GM18520 (cell line): ENCODE measurements at regions not wholly inside any gene's neighbourhood (a gene's known extent, or its start where the extent isn't known, plus 50 kb on each side); places are given as distances from the start of the nearest gene placed in this dataset.

Experiments used
- ATAC-seq: cut with Tn5 transposase; IDR thresholded peaks from one replicate; pipeline ENCODE4 v1.9.1; 2021; ENCODE audit not compliant: unreplicated experiment

DNA sequence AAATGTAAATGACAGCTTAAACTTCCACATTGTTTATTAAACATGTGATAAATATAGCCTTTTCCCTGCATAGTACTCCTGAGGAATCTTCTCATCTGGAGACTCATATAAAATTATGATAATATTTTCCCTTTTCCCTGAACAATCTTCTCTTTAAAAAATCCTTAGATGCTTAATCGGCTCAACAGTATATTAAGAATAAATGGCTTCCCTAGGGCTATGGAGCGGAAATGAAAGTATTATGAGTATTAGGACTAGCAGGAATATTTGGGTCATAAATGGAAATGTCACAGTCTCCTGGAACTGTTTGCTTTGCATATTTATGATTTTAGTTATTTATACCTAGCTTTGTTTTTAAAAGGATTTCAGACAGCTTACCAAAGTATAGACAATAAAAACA is 200.7 kb upstream of the PDE5A start:
- no peak for ATAC-seq

DNA sequence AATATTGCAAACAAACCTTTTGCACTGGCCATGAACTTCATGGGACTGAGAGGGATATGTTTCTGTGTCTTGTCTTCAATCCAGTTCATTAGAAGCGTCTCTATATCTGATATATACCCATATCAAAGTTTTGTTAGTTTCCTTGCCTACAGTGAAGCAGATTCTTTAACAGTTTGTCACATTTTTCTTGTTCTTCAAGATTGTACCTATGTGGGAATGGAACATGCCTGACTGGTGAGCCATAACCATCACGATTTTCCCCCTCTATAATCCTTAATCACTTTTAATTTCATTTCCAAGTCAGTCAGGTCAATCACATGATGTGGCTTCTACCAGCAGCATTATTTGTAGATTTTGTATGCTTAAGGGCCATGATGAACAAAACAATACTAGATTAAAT is 197.1 kb upstream of the PDE5A start:
- no peak for ATAC-seq

DNA sequence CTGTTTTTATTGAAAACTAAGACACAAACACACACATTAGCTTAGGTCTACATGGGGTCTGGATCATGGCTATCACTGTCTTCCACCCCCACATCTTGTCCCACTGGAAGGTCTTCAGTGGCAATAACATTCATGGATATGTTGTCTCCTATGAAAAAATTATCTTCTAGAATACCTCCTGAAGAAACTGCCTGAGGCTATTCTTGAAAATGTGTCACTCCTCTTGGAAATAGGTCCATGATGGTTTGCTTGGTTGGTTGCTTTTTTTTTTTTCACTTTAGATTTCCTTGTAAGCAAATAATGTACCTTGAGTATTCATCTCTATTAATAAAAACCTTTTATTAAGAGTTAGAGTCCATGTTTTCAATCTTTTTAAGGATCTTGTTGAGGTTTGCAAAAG is 195.3 kb upstream of the PDE5A start:
- ATAC-seq, result no peak

DNA sequence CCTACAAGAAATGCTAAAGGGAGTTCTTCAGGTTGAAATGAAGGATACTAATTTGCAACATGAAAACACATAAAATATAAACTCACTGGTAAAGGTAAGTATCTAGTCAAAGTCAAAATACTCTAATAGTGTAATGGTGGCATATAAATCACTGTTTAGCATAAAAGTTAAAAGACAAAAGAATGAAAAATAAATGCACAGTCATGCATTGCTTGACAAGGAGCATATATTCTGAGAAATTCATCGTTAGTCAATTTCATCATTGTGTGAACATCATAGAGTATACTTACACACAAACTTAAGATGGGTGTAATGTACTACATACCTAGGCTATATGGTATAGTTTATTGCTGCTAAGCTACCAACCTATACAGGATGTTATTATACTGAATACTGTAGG is 194.4 kb upstream of the PDE5A start:
- ATAC-seq, result no peak

DNA sequence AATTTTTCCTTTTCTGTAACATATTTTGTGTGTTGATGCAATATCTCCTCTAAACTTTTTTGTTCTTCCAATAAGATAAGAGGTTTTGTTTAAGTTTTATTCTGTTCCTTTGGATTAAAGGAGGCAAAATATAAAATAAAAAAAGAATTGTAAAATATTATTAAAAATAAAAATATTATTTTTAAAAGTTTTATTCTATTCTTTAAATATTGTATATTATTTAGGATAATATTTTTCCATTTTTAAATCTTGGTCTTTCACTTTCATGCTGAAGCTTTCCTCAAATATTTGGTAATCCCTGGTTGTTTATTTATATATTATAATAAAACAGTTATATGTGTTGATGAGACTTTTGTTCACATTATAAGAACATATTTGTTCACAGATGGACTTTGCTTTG is 187.9 kb upstream of the PDE5A start:
- no peak for ATAC-seq

DNA sequence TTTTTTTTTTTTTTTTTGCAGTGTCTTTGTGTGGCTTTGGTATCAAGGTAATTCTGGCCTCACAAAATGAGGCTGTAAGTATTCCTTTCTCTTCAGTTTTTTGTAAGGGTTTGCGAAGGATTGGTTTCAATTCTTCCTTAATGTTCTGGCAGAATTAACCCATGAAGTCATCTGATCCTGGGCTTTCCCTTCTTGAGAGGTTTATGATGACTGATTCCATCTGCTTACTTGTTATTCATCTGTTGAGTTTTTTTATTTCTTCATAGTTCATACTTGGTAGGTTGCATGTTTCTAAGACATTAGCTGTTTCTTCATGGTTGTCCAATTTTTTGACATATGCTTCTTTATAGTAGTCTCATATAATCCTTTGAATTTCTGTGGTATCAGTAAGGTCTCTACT is 181.4 kb upstream of the PDE5A start:
- no peak for ATAC-seq

DNA sequence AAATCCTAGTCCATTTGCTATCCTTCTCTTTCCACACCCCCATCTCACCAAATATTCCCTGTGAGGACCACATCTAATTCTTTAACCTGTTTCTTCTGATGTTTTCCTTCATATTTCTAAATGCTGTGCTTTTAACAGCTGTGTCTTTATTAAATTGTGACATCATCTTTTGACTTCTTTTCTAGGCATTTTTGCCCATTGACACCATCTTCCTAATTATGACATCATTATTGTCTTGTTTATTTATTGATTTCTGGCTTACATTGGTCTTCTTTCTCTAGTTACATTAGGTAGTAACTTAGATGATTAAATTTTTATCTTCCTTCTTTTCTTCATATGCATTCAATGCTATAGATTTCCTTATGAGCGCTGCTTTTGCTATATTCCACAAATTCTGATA is 175.8 kb upstream of the PDE5A start:
- no peak for ATAC-seq

DNA sequence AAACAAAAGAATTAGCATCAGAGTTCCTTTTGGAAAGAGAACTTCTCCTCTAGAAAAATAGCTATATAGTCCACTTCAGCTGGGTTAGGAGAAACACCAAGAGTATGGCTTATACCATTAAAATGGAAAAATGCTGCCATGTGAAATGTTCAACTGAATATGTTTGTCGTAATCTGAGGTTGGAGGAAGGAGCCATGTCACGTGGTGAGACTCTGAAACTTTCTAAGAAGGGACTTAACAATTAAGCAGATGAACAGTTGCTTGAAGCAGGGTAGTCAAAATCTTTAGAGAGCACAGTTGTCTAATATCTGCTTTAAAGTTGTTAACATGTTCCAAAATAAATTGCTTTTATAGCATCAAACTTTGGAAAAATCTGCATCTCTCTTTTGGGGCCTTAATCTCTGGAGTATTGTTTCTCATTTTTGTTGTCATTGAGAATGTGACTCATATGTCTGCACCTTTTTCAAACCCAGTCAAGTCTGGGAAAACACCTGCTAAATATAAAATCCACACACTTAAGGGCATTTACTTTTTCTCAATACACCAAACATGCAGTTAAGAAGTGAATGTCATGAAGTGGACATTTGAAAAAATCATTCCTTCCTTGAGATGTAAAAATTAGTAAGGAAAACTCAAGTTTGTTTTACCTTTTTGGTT is 168.8 kb upstream of the PDE5A start:
- no peak for ATAC-seq

DNA sequence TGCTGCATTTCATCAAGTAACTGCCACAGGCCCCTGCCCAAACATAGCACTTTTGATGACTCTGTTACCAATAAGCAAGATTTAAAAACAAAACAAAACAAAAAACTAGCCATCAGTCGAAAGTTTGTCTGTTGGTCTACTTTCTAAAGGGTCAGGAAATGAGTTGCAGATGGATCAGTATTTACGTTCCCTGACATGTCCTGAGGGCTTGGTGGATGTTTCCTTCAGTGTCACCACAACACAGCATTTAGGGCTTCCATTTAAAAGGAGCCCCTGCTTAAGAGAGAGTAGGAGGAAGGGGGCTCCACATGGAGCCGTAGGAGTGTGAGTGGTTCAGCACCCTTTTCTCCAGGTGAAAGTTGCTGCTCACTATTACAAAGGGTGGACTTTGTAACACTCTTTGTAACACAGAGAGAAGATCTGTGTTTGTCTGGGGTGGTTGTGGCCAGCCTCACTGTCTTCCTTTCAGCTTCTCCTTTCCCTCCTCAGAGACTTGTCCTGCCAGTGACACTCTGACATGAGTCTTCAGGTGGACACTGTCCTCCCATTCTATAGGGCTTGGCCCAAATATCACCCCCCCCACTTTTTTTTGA is 167.5 kb upstream of the PDE5A start:
- no peak for ATAC-seq

DNA sequence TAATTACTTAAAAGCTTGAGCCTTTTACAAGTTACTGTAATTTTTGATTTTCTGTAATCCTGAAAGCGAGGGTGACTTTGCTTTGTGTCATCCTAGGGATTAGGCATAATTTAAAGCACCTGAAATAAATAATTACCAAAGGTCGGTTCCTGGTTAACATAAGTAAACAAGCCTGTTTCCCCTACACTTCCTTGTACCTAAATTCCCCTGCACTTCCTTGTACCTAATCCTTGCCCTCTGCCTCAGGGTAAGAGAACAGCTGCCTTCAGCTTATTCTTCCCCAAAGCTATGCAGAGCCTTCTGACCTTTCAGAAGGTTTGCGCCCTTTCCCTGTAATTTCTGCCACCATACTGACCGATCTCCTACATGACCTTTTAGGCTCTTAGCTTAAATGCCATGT is 166.1 kb upstream of the PDE5A start:
- no peak for ATAC-seq

DNA sequence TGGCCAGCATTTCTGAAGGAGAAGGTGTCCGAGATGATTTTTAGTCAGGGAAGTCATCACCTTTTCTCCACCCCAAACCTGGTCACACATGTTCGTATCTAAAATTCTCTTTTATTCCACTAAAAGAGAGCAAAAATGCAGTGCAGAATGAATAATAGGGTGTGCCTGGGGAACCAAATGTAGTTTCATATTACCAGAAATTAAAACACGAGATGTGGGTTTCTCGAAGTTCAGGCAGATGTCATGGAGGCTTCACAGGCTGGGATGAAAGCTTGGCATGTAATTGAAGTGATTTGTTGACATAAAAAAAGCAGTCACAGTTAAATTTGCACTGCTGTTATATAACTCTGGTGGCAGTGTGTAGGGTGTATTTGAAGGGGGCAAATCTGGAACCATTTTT is 165.5 kb upstream of the PDE5A start:
- ATAC-seq, result no peak

DNA sequence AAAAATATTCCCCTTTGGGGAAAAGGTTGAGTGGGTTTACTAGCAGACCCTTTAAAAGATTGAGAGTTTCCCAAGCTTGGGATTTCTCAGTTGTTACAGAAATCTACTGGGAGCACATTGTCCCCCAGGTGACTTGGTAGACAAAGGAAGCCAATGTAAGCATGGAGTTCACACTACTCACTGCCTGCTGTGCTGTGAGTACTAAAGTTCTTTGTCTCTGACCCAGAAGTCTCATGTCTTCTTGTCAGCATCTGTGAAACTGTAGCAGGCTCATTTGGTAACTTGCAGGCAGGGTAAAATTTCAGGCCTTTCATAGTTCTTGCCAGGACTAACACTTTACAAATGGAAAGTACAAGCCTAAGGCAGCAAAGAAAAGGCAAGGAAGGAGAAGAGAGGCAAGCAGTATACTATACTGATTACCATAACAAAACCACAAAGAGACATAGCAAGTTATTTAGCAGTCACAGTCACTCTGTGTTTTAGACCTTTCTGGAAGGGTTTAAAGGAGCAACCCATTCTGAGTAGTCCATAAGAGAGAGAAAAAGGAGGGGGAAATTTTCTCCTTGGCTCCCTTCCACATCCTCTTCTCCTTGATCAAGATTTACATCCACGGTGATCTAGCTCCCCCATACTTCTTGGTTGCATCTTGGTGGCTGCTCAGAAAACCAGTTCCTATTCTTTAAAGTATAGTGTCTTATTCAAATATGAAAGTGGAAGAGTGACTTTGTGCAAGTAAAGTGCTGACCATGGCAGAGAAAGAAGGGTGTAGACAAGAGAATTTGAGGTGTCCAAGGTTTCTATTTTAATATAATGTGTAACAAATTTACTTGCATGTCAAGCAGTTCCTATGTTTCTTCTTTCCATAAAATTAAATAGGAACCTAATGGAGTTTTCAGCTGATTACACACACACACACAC is 160.0 kb upstream of the PDE5A start:
- no peak for ATAC-seq

DNA sequence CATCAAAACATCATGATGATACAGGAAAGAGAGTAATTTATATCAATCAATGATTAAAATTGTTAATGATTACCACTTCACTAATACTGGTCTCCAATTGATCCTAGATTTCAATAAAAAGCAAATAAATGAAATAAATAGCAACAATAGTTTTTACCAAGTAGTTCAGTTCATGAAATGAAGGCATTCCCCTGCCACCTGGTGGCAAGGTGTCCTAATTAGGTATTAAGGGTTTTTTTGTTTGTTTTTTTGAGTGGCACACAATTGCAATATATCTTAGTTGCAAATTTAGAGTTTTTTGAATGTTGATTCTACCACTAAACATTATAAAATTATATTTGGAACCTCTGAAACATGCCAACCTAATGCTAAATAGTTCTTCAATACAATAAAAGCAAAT is 157.4 kb upstream of the PDE5A start:
- ATAC-seq, result no peak

DNA sequence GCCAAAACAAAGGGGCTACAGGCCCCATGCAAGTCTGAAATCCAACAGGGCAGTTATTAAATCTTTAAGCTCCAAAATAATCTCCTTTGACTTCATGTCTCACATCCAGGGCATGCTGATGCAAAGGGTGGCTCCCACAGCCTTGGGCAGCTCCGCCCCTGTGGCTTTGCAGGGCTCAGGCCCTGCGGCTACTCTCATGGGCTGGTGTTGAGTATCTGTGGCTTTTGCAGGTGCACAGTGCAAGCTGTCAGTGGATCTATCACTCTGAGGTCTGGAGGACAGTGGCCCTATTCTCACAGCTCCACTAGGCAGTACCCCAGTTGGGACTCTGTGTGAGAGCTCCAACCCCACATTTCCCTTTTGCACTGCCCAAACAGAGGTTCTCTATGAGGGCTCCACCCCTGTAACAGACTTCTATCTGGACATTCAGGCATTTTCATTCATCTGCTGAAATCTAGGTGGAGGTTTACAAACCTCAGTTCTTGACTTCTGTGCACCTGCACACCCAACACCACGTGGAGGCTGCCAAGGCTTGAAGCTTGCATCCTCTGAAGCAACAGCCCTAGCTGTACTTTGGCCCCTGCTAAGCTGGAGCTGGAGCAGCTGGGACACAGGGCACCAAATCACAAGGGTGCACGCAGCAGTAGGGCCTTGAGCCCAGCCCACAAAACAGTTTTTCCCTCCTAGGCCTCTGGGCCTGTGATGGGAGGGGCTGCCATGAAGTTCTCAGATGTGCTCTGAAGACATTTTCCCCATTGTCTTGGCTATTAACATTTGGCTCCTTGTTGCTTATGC is 154.8 kb upstream of the PDE5A start:
- no peak for ATAC-seq

DNA sequence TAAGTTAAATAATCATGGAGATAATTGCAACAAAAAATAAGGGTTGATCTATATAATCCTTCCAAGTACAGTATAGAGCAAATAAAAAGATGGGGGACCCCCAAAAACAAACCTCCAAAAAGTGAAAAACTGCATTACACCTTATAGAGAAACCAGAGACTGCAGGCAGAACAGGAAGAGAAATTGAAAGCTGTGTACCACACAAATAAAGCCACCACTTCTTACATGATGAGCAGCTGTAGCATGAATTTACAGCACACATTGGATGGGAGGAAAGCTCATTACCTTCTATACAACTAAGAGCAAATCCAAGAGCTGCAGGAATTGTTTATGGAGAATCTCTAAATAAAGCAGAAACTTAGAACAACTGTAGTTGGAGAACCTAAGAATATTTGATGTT is 152.4 kb upstream of the PDE5A start:
- ATAC-seq, result no peak

DNA sequence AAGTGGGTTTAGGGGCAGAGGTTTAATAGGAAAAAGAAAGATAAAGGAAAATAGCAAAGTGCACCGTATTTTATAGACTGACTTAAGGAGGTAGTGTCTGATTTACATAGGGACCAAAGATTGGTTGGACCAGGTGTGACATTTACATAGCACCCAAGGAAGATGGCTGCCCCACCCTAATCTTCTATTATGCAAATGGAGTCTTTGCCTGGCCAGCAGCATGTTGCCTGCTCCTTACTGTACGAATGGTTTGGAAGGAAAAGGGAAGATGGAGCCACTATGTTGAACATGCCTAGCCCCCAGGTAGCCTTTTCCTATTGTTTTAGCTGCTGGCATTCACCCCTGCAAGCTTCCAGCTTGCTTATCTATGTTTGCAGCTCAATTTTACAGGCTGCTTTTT is 146.2 kb upstream of the PDE5A start:
- no peak for ATAC-seq

DNA sequence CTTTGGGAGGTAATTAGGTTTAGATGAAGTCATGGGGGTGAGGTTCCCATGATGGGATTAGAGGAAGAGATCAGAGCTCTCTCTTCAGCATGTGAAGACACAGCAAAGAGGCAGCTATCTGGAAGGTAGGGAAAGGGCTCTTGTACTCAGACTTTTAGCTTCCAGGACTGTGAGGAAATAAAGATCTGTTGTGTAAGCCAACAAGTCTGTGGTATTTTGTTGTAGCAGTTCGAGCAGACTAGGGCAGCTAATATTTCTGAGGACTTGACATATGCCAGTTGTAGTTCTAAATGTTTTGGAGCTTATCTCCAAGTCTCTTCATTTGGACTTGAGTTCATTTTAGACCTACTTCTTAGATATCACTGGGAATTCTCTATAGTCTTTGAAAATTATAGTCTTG is 137.3 kb upstream of the PDE5A start:
- ATAC-seq, result no peak

DNA sequence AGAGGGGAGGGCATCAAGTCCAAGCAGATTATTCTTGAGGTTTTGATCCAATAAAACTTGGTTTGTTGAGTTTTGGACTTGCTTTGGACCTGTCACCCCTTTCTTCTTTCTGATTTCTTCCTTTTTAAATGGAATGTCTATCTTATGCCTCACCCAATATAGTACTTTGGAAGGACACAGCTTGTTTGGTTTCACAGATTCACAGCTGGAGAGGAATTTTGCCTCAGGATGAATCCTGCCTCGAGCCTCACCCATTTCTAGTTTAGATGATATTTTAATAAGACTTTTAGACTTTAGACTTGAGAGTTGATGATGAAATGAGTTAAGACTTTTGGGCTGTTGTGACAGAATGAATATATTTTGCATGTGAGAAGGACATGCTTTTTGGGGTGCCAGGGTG is 136.9 kb upstream of the PDE5A start:
- no peak for ATAC-seq

DNA sequence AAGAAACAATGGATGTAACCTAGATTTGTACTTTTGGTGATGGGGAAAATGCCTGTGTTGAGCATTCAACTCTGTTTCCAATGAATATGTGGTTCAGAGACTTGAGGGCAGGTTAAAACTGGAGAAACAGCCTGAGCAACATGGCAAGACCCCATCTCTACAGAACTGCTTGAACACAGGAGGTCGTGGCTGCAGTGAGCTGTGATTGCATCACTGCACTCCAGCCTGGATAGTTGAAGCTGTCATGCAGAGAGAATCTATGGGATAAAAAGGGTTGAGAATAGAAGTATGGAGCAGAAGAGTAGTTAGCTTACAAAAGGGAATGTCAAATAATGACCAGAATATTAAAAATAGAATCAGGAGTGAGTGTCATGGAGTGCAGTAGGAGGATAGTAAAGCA is 134.8 kb upstream of the PDE5A start:
- ATAC-seq, result no peak

DNA sequence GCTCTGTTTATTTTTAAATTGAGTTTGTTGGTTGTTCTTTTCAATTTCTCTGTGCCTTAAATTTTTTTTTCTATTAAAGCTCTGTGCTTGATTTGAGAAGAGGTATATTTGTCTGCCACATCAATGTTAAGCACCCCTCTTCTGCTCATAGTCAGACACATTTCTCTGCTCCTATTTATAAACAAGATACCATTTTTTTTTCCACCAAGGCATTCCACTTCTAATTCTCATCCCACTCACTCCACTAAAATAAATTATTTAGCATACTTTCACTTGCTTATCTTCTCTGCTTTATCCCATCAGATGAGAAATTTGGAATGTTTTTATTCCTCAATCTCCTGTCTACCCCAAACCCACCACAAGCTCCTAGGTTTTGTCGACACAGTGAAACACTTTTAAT is 127.0 kb upstream of the PDE5A start:
- ATAC-seq, result no peak

DNA sequence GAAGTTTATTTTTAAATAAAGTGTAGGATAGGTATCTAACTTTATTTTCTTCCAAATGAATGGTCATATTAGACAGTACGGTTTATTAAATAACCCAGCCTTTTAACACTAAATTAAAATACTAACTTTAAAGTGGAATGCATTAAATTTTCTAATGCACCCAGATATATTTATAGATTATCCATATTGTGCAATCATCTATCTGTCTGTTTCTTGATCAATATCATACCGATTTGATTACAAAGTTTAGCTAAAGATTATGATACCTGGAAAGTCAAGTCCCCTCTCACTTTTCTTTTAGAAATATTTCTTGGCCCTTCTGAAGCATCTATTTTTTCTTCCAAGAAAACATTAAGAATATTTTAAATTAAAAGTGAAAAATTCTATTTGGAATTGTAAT is 124.3 kb upstream of the PDE5A start:
- ATAC-seq, result no peak

DNA sequence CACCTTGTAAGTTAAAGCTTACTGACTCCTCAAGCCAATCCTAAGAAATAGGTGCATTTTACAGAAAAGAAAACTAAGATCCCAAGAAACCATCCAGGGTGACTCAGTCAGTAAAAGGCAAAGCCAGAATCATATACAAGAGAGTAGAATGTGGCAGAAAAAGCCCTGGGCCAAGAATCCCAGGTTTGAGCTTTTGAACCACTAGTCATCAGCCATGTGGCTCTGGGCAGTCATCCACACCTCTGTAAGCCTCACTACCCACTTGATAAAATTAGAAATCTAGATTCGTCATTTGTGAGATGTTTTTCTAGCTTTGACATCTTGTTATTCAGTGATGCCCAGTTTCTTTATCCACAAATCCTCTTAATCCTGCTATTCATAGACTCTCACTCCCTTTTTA is 122.2 kb upstream of the PDE5A start:
- no peak for ATAC-seq
